NT2/D1 (cell line): ENCODE measurements at regions not wholly inside any gene's neighbourhood (a gene's known extent, or its start where the extent isn't known, plus 50 kb on each side); places are given as distances from the start of the nearest gene placed in this dataset.

Experiments
- DNase-seq: peaks from one replicate; pipeline ENCODE4 v3.0.0-alpha.2; 2011; ENCODE audit warnings: low read depth, low spot score
- H3K27me3 ChIP-seq: 2 replicates; pipeline ENCODE4 v1.6.0; 2011; ENCODE audit warnings: mild to moderate bottlenecking; ENCODE audit not compliant: insufficient read length, insufficient read depth
- H3K36me3 ChIP-seq: 2 replicates; pipeline ENCODE4 v1.6.1; 2011; ENCODE audit warnings: mild to moderate bottlenecking, low read length, mixed read lengths; ENCODE audit not compliant: insufficient read depth, insufficient read length
- H3K4me1 ChIP-seq: 2 replicates; pipeline ENCODE4 v1.5.1; 2011; ENCODE audit not compliant: insufficient read depth, insufficient read length
- H3K4me3 ChIP-seq: 2 replicates; pipeline ENCODE4 v1.5.1; 2011; ENCODE audit warnings: low read depth; ENCODE audit not compliant: insufficient read length
- H3K9ac ChIP-seq: 2 replicates; pipeline ENCODE4 v1.6.0; 2011; ENCODE audit warnings: low read depth; ENCODE audit not compliant: insufficient read length
- H3K9me3 ChIP-seq: 2 replicates; pipeline ENCODE4 v1.5.1; 2011; ENCODE audit warnings: mild to moderate bottlenecking, low read length; ENCODE audit not compliant: insufficient read depth
- SUZ12 ChIP-seq: IDR thresholded peaks from 2 replicates; pipeline ENCODE4 v1.6.1; 2011; ENCODE audit not compliant: insufficient read length, insufficient read depth; ENCODE audit errors: extremely low read depth
- YY1 ChIP-seq: IDR thresholded peaks from 2 replicates; pipeline ENCODE4 v1.6.1; 2011; ENCODE audit not compliant: insufficient read length, insufficient read depth
- ZNF274 ChIP-seq: IDR thresholded peaks from 2 replicates; pipeline ENCODE4 v1.6.1; 2011; ENCODE audit warnings: mild to moderate bottlenecking, low read depth, low read length

- Histone ChIP-seq H3K4me3 (no peak overlapping the region), H3K36me3 (no peaks in the 10 kb centered on the region), H3K27me3 (no peaks in the 10 kb centered on the region), H3K9me3 (no peaks in the 10 kb centered on the region), H3K4me1 (peaks cover 5% of the 10 kb centered on the region), H3K9ac (no peak overlapping the region)
- TF ChIP-seq SUZ12 (no peak), YY1 (no peak), ZNF274 (no peak)
- DNase-seq: no peak
These were observed 184.5 kb upstream of the TLE4 start for GRCh38 chr9:79387101-79387835.

- no peaks in the 10 kb centered on the region for H3K36me3 ChIP-seq
- no peak for DNase-seq
- no peak overlapping the region for H3K4me3 ChIP-seq
- H3K4me1 ChIP-seq: no peaks in the 10 kb centered on the region
- TF ChIP-seq SUZ12: no peak
- no peak for TF ChIP-seq ZNF274
- H3K9me3 ChIP-seq: no peaks in the 10 kb centered on the region
- no peaks in the 10 kb centered on the region for H3K27me3 ChIP-seq
- H3K9ac ChIP-seq: no peak overlapping the region
These were observed 181.6 kb upstream of the TLE4 start for GRCh38 chr9:79390077-79390698.

DNA sequence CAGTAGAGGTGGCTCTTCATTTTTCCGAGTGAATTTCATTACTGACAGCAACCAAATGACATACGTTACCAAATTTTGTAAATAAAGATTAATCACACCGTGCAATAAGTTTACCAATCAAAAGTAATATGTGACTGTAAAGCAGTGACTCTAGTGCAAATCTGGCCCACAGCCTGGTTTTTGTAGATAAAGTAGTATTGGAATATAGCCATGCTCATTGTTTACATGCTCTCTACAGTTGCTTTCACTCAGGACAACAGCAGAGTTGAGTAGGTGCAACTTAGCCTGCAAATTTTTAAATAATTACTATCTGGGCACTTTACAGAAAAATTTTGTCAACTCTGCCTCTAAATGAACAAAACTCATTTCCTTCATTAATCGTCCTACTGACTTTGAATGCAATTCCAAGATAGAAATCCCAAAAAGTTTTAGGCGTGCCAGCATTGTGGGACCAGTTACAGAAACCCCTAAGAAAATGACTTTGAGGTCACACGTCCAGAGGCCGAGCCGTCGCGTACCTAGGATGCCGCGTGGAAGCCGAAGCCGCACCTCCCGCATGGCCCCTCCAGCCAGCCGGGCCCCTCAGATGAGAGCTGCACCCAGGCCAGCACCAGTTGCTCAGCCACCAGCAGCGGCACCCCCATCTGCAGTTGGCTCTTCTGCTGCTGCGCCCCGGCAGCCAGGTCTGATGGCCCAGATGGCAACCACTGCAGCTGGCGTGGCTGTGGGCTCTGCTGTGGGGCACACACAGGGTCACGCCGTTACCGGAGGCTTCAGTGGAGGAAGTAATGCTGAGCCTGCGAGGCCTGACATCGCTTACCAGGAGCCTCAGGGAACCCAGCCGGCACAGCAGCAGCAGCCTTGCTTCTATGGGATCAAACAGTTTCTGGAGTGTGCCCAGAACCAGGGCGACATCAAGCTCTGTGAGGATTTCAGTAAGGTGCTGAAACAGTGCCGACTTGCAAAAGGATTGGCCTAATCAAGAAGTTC is 180.7 kb upstream of the TLE4 start:
- H3K9me3 ChIP-seq: no peaks in the 10 kb centered on the region
- TF ChIP-seq YY1 (no peak), ZNF274 (no peak)
- H3K9ac ChIP-seq: no peak overlapping the region
- H3K27me3 ChIP-seq: no peaks in the 10 kb centered on the region
- no peak overlapping the region for H3K4me3 ChIP-seq
- H3K4me1 ChIP-seq: no peaks in the 10 kb centered on the region
- no peaks in the 10 kb centered on the region for H3K36me3 ChIP-seq
- no peak for DNase-seq

GRCh38 chr9:79395228-79395627 is 176.5 kb upstream of the TLE4 start:
- H3K36me3 ChIP-seq: no peaks in the 10 kb centered on the region
- H3K9me3 ChIP-seq: no peaks in the 10 kb centered on the region
- H3K27me3 ChIP-seq: no peaks in the 10 kb centered on the region
- DNase-seq: no peak
- no peak overlapping the region for H3K9ac ChIP-seq
- no peak overlapping the region for H3K4me3 ChIP-seq
- H3K4me1 ChIP-seq: no peaks in the 10 kb centered on the region
- TF ChIP-seq SUZ12: no peak
- TF ChIP-seq YY1: no peak
- TF ChIP-seq ZNF274: no peak

DNA sequence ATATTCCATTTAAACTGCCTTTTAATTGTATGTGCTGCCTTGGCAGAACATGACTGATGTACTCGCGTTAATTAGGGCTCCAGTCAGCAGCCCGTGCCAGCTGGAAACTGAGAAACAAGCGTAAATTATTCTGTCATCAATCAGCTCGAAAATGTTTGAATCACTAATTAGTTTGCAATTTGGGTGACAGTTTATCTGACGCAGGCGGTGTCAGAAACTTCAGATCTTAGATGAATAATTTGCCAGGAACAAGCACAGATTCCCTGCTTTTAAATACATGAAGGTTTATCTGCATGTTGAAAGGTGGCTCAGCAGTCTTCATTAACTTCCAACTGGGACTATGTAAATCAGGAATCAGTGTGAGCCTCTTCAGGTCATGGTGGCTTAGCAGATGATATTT is 176.0 kb upstream of the TLE4 start:
- no peaks in the 10 kb centered on the region for H3K9me3 ChIP-seq
- H3K36me3 ChIP-seq: no peaks in the 10 kb centered on the region
- H3K27me3 ChIP-seq: no peaks in the 10 kb centered on the region
- no peaks in the 10 kb centered on the region for H3K4me1 ChIP-seq
- no peak for TF ChIP-seq ZNF274
- TF ChIP-seq SUZ12: no peak
- TF ChIP-seq YY1: no peak
- H3K4me3 ChIP-seq: no peak overlapping the region
- peak; percentile 30 for DNase-seq
- no peak overlapping the region for H3K9ac ChIP-seq

GRCh38 chr9:79396168-79396567 is 175.6 kb upstream of the TLE4 start:
- Histone ChIP-seq H3K36me3 (no peaks in the 10 kb centered on the region), H3K9me3 (no peaks in the 10 kb centered on the region), H3K4me3 (no peak overlapping the region), H3K4me1 (no peaks in the 10 kb centered on the region), H3K9ac (no peak overlapping the region), H3K27me3 (no peaks in the 10 kb centered on the region)
- TF ChIP-seq ZNF274 (no peak), YY1 (no peak), SUZ12 (no peak)
- no peak for DNase-seq

- no peak for DNase-seq
- no peaks in the 10 kb centered on the region for H3K27me3 ChIP-seq
These were observed 168.3 kb upstream of the TLE4 start for GRCh38 chr9:79403495-79403894.

More at GRCh38 chr9:79403495-79403894, 168.3 kb upstream of the TLE4 start:
- TF ChIP-seq YY1: no peak
- no peak for TF ChIP-seq ZNF274
- no peak for TF ChIP-seq SUZ12
- Histone ChIP-seq H3K36me3 (no peaks in the 10 kb centered on the region), H3K4me1 (no peaks in the 10 kb centered on the region), H3K4me3 (no peak overlapping the region), H3K9ac (no peak overlapping the region), H3K9me3 (no peaks in the 10 kb centered on the region)
